H54 (cell line): ENCODE measurements at regions not wholly inside any gene's neighbourhood (a gene's known extent, or its start where the extent isn't known, plus 50 kb on each side); places are given as distances from the start of the nearest gene placed in this dataset.

ENCODE experiments used
- DNase-seq: peaks from one replicate; pipeline ENCODE4 v3.0.0; 2011; ENCODE audit warnings: low spot score, mixed read lengths; ENCODE audit not compliant: insufficient read length
- FAIRE-seq: peaks from 3 replicates; lab custom pipeline; 2011; peaks lifted over from hg19 to GRCh38; lab: Jason Lieb, UNC
- POLR2A ChIP-seq: IDR thresholded peaks from 2 replicates; pipeline ENCODE4 v1.6.1; 2011; ENCODE audit warnings: low read depth, mild to moderate bottlenecking, low read length

DNA sequence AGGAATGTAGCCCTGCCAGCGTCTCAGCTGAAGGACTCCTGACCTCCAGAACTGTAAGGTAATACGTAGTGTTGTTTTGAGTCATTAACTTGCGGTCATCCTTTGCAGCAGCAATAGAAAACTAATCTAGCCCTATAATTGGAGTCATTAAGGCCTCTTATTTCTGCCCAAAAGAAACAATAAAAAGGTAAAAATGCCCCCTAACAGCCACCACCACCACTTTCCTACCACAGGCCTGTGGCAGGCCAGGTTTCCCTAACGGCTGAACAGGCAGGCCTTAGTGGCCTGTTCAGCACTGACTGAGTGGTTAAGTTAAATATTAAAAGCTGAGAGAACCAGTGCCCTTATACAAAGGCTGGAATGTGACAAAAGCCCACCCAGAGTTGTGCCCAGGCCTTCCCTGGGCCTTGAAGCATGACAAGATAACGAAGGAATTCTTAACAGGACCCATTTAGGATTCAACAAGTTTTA is 286.5 kb upstream of the ERCC4 start:
- TF ChIP-seq POLR2A = no peak
- FAIRE-seq = no peak
- no peak for DNase-seq

DNA sequence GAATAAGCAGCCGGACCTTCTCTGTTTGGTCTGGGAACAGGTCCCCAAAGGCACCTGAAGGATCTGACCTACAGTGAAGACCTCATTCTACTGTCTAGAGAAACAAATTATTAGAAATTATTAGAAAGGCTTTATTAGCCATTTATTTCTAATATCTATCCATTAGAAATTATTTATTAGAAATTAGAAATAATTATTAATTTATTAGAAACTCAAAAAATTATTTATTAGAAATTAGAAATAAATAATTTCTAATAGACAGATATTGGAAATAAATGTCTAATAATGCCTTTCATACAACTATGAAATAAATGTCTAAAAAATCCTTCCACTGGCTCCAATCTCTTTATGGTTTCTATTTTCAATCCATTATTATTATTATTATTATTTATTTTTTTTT is 285.7 kb upstream of the ERCC4 start:
- FAIRE-seq (no peak), DNase-seq (no peak)
- no peak for TF ChIP-seq POLR2A

DNA sequence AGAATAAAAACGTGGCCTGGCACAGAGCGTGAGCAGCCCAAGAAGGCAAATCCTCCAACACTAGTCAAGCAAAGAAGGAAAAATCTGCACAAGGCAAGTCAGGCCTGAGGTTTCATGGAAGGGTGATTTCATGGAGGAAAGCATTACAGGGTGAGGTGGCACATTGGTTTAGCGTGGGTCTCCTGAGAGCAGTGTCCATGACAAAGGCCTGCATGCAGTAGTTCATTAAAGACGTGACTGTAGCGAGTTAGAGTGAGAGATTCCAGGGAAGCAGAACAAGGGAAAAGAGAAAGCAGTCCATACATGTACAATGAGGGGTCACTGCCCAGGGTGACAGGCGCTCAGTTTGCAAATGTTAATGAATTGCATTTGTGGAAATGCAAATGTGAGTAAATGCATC is 285.0 kb upstream of the ERCC4 start:
- TF ChIP-seq POLR2A = no peak

DNA sequence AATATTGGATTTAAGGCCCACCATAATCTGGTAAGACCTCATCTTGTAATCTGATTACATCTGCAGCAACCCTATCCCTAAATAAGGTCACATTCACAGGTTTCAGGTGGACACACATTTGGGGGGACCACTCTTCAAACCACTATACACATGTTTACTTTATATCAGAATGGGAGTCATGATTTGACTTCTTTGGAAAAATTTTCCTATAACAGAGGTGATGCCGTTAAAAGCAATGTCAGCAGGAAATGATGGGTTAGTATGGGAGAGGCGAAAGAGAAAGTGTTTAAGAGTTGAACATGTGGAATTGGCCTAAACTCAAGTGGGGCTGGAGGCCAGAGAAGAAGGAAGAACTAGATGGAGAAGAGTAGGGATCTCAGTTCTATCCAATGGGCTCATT is 281.7 kb upstream of the ERCC4 start:
- TF ChIP-seq POLR2A = no peak
- DNase-seq = no peak
- FAIRE-seq = no peak

More for the DNA sequence above, 285.0 kb upstream of the ERCC4 start:
- FAIRE-seq = no peak
- no peak for DNase-seq

DNA sequence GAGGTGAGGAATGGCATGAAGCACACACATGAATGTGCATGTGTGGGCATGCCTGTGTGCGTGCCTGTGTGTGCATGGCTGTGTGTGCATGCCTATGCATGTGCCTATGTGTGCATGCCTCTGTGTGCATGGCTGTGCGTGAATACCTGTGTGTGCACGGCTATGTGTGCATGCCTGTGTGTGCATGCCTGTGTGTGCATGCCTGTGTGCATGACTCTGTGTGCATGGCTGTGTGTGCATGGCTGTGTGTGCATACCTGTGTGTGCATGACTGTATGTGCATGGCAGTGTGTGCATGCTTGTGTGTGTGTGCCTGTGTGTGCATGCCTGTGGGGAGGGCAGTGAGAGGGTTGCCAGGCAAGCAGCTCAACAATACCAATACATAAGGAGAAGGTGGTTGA is 276.5 kb upstream of the ERCC4 start:
- no peak for DNase-seq
- FAIRE-seq = no peak
- no peak for TF ChIP-seq POLR2A

DNA sequence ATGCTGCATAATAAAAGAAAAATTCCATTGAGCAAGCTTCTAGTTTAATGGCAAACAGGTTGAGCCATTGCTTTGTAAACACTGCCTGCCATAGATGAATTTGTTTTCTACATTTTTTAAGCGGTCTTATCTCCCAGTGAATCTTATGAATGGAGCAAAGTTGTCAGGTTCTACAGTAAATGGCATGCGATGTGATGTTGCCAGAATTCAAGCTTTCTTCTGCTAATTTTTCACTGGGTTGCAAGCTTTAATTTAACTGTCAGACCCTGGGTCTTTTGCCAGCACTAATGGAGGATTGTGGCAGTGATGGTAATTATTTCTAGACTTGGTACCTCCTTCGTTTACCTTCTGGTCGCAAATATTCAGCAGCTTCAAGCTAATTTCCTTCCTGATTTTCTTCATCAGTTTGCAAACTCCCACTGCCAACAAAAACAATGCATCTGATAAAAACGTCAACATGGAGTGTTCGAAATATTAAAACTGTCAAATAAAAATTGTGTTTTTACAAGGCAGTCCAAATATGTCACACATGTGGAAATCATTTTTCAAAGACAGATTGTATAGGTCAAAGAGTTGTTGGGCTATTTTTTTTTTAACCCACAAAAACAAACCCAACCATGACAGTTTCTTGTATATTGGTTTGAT is 274.2 kb upstream of the ERCC4 start:
- FAIRE-seq (no peak), DNase-seq (no peak)
- no peak for TF ChIP-seq POLR2A

DNA sequence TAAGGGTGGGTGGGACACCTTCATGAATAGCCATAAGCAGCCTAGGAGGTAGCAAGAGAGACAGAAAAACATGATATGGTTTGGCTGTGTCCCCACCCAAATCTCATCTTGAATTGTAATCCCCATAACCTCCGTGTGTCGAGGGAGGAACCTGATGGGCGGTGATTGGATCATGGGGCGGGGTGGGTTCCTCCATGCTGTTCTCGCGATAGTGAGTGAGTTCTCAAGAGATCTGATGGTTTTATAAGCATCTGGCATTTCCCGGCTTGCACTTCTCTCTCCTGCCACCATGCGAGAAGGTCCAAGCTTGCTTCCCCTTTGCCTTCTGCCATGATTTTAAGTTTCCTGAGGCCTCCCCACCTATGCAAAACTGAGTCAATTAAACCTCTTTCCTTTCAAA is 259.1 kb upstream of the ERCC4 start:
- no peak for DNase-seq
- no peak for FAIRE-seq
- TF ChIP-seq POLR2A = no peak

DNA sequence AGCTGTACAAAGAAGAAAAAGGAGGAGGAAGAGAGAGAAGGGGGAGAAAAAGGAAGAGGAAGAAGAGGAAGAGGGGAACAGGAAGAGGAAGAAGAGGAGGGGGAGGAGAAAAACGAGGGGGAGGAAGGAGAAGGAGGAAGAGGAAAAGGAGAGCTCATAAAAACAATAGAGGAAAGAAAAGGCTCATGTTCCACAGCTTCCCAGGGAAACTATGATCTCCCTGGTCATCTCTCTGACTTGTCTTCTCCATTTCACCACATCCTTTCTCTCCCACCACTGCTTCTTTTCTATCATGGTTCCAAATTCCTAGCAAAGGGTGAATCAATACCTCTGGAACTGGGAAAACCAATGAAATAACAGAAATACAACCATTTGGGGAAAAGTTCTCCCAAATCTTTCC is 254.1 kb upstream of the ERCC4 start:
- DNase-seq = no peak
- TF ChIP-seq POLR2A = no peak

DNA sequence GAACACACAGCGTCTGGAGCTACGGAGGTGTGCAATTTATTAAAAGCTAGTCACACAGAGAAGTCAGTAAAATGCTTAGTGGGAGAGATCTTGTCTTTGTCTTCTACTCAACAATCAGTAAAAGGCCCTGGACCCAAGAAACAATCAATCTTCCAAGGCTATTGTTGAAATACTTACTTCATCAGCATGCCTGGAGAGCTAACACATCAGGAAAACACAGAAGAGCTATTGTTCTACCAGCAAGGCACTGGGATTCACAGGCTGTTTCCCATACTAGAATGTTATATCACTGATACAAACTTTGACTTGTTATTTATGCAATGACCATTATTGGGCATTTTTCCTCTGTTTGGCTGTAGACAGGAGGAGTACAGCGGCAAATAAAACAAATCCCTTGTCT is 247.8 kb upstream of the ERCC4 start:
- no peak for TF ChIP-seq POLR2A
- no peak for FAIRE-seq
- DNase-seq = no peak

More for the DNA sequence above, 254.1 kb upstream of the ERCC4 start:
- no peak for FAIRE-seq

DNA sequence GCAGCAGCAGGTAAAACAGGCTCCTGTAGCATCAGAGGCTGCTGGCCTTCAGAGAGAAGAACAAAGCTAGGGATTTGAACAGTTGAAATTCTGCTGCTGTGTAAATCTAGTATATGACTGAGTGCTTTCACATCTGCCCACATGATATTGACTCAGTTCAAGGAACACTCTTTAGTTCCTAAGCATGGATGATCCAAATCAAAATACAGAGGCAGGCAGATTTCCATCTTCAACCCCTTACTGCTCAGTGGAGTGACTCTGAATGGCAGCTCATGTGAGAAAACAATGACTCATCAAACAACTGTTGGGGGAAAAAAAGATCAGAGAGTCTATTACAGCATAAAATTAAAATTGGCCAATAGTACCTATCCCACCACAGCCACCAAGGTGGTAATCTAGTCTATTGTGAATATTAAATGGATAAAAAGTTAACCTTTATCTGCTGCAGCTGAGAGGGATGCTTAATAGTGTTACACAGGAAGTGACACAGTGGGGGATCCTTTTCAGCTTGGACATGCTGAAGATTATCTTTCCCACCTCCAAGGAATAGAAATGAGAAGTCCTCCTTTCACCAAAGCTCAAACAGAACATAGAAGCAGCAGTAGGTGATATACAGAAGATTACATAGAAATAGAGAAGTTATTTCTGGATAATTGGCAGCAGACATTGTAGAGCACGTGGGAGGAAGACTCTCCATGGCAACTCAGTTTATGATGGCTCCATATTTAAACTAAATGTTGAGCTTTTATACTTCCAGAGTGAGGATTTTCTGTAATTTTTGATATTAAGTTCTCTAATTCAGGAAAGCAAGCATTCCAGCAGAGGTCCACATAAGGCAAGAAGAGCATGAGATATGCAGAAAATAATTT is 239.7 kb upstream of the ERCC4 start:
- FAIRE-seq (no peak), DNase-seq (no peak)
- TF ChIP-seq POLR2A = no peak

DNA sequence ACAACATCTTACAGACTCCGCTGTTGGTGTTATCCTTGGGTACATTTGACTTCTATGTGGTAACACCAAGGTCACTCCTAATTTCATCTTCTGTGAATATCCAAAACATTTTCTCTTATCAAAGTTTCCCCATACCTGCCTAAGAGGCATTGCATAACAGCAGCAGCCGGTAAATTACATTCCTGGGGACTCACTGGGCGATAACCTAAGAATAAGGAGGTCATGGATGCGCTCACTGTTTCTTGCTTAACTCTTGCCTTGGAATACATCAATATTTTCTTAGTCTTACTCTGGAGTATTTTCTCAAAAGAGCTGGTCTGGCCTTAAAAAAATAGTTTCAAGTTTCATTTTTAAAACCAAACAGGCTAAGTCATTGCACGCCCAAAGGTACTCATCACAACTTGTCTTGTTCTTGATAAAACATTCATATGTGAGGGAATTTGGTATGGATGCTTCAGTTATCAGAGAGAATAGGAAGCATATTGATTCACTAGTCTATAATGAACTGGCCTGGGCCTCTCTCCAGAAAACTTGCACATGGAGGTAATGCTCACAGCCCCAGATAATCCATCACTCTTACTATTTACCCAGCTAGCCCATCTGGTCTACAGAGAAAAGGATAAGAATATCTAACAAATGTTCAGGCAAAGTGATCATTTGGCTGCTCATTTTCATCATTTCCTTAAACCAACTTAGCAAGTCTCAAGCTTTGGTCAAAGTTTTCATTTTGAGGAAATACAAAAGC is 235.0 kb upstream of the ERCC4 start:
- no peak for TF ChIP-seq POLR2A
- no peak for DNase-seq
- FAIRE-seq = no peak

DNA sequence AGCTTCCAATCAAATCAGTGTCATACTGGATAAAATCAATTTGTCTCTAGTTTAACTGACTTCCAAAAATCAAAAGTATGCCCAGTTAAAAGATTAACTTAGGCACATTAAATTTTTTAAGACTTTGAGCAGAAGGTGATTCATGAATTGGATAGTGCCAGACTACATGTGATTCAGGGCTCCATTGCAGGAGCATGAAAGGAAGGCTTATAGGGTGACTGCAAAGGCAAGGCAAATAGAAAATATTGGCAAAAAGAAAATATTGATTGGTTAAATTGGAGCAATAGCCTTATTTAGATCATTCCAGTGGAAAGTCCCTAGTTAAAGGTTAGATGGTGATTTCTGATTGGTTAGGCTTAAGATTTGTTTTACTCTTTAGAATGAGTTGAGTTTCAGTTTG is 223.9 kb upstream of the ERCC4 start:
- DNase-seq (no peak), FAIRE-seq (no peak)
- TF ChIP-seq POLR2A = no peak

DNA sequence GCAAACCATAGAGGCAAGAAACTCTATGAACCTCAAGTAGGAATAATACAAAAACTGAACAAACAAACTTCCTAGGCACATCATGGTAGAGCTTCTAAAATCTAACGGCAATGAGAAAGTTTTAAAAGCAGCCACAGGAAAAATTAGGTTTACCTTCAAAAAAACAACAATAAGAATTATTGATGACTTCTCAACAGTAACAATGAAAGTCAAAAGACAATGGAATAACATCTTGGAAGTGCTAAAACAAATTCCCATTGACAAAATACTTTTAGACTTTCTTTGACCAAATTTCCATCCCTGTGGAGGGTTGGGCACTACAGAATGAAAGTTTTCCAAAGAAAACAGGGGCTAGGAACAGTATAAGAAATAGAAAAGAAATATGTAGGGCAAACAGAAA is 222.9 kb upstream of the ERCC4 start:
- FAIRE-seq = no peak
- no peak for TF ChIP-seq POLR2A
- no peak for DNase-seq

DNA sequence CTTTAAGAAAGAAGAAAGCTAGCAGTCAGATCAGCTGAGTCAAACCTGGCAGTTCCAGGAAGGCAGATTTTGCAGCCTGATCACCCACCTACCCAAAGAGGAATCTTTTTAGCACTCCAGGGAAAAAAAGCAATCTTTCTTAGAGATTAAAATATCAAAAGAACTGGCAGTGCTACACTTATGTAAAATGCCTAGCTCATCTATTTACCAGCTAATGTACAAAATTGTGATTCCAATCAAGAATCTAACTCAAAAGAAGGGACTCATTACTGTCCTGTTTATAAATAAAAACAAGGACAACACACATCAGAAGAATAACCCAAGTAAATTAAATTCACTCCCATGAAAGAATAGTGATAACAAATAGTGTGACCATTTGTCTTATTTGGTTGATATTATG is 222.4 kb upstream of the ERCC4 start:
- DNase-seq (no peak), FAIRE-seq (no peak)
- TF ChIP-seq POLR2A = no peak
